Astrocyte of the cerebellum (primary cell): ENCODE measurements at regions not wholly inside any gene's neighbourhood (a gene's known extent, or its start where the extent isn't known, plus 50 kb on each side); places are given as distances from the start of the nearest gene placed in this dataset.

Experiments used
- DNase-seq: peaks from one replicate; pipeline ENCODE4 v3.0.0-alpha.2; 2011; ENCODE audit warnings: low read depth
- H3K4me3 ChIP-seq: 2 replicates; pipeline ENCODE4 v1.5.1; 2011; ENCODE audit warnings: mild to moderate bottlenecking, low read depth, low read length, moderate library complexity
- in situ Hi-C: cut with HindIII; loops from 2 replicates; pipeline ENCODE4 v1.10.0; 2017; ENCODE audit warnings: low sequenced_read_pairs
- TF ChIP-seq, protein P1 (sequence below): IDR thresholded peaks from 2 replicates; pipeline ENCODE4 v1.5.1; 2012; ENCODE audit warnings: low read length, low read depth, moderate library complexity, mild to moderate bottlenecking; ENCODE audit errors: missing control alignments

GRCh38 chr10:111158595-111158994 is 81.8 kb downstream of the ADRA2A start:
- TF ChIP-seq, protein P1, sequence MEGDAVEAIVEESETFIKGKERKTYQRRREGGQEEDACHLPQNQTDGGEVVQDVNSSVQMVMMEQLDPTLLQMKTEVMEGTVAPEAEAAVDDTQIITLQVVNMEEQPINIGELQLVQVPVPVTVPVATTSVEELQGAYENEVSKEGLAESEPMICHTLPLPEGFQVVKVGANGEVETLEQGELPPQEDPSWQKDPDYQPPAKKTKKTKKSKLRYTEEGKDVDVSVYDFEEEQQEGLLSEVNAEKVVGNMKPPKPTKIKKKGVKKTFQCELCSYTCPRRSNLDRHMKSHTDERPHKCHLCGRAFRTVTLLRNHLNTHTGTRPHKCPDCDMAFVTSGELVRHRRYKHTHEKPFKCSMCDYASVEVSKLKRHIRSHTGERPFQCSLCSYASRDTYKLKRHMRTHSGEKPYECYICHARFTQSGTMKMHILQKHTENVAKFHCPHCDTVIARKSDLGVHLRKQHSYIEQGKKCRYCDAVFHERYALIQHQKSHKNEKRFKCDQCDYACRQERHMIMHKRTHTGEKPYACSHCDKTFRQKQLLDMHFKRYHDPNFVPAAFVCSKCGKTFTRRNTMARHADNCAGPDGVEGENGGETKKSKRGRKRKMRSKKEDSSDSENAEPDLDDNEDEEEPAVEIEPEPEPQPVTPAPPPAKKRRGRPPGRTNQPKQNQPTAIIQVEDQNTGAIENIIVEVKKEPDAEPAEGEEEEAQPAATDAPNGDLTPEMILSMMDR: no peak
- in situ Hi-C loops: no loop called here
- DNase-seq: no peak
- H3K4me3 ChIP-seq: no peak overlapping the region

DNA sequence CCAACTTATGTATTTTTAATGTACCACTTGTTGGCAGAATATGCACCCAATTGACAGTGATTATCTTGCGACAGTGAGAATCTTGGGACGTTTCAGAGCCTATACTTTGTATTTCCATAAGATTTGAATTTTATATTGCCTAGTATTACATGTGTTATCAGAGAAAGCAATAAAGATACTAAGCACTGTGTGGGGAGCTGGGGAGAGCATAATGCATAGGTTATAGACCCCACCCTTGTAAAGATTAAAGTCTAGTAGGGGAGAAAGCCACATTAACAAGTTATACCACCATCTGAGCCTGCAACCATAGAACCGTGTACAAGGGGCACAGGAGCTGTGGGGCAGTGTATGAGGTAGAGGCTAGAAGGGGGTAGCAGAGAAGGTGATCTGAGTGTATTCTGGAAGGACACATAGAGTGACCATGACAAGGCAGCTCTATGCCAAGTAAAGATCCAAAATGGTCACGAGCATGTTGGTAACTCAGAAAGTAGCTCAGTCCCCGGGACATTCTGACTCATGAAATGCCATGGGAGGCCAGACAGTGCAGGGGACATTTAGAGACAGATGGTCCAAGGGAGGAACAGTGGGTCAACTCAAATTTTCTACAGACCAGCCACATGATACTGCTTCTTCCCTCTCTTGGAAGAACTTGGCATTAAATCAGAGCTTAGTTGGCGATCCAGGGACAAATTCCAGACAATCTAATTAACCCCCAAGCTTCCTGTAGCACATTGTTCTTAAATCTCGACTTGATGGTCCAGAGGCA is 84.5 kb downstream of the ADRA2A start:
- TF ChIP-seq, protein P1: no peak
- in situ Hi-C loops: no loop called here
- DNase-seq: no peak

DNA sequence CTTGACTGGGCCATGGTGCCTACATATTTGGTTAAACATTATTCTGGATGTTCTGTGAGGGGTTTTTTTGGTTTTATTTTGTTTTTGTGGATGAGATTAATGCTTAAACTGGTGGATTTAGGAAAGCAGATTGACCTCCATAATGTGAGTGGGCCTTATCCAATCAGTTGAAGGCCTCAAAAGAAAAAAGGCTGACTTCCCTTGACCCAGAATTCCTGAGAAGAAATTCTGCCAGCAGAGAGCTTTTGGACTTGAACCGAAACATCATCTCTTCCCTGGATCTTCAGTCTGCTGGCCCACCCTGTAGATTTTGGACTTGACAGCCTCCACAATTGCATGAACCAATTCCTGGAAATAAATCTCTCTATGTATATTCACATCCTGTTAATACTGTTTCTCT is 94.4 kb downstream of the ADRA2A start:
- in situ Hi-C loops: no loop called here

More for the DNA sequence above, 84.5 kb downstream of the ADRA2A start:
- no peak overlapping the region for H3K4me3 ChIP-seq

DNA sequence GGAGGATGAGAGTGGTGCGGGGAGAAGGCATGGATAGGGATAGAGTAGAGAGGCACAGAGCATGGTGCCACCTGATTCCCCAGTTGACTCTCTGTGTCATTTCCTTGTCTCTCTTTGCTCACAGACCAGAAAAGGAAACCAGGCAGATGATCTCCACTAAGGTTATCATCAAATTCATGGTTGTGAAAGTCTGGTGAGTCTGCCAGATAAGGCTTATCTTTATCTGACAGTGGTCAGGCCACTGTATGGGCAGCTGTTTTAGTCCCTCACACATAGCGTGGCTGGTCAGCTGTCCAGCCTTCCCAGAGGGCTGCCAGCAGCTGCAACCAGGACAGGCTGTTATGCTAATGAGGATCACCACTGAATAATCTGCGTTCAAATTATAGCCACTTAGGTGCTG is 99.0 kb downstream of the ADRA2A start:
- in situ Hi-C loops: no loop called here
- no peak for DNase-seq

More for the DNA sequence above, 94.4 kb downstream of the ADRA2A start:
- H3K4me3 ChIP-seq: no peak overlapping the region
- TF ChIP-seq, protein P1: no peak
- no peak for DNase-seq

DNA sequence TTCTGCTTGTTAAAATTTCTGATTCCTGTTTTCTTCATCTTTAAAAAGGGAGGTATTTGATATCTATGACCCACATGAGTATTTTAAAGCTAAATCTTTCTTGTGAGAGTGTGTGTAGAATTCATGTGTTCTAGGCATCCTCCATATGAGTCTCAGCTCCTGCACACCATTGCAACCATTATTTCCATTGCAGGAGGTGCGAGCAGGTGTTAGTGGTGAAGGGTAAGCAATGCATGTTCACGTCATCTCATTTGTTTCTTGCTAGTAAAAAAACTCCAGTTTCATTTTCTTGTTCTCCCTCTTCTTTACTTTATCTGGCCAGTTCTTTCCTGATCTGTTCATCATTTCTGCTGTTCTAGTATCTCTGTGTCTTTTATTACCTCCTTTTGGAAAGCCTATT is 100.5 kb downstream of the ADRA2A start:
- H3K4me3 ChIP-seq: no peak overlapping the region
- TF ChIP-seq, protein P1: no peak
- DNase-seq: no peak
- in situ Hi-C loops: no loop called here

More for the DNA sequence above, 99.0 kb downstream of the ADRA2A start:
- H3K4me3 ChIP-seq: no peak overlapping the region
- TF ChIP-seq, protein P1: no peak

DNA sequence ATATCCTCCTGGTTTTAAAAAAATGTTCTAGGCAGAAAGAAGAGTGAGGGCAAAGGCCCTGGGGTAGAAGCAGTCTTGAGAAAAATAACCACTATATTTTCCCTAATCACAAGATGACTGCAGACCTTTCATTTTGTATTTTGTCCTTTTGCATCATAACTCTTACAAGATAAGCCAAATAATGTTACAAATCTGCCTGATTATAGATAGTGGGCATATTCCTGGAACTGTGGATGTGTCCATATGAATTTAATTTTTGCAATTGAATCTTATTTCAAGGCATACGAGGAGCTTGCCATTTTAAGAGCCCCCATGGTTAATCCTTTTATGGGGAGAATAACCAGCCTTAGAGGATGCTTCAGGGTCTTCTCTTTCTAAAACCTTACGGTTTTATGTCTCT is 102.7 kb downstream of the ADRA2A start:
- in situ Hi-C loops: no loop called here
- no peak overlapping the region for H3K4me3 ChIP-seq
- TF ChIP-seq, protein P1: no peak
- no peak for DNase-seq
